Prostate gland (tissue), 2 donors: ENCODE measurements at regions not wholly inside any gene's neighbourhood (a gene's known extent, or its start where the extent isn't known, plus 50 kb on each side); places are given as distances from the start of the nearest gene placed in this dataset.

Experiments
- DNase-seq: peaks from one replicate; pipeline ENCODE4 v3.0.0-alpha.2; 2019; ENCODE audit warnings: low spot score
- H3K27ac ChIP-seq, 2 donors: fragments of 200-600 bp; sonication (generic); 2 replicates each; pipeline ENCODE4 v1.5.1; 2017 to 2019
- H3K27me3 ChIP-seq: fragments of 200-600 bp; sonication (generic); replicated peaks from 2 replicates; pipeline ENCODE4 v1.5.1; 2019; ENCODE audit not compliant: insufficient read depth
- H3K36me3 ChIP-seq, 2 donors: fragments of 200-600 bp; sonication (generic); 1 replicate in 1 of 2; 2 replicates in 1 of 2; pipeline versions ENCODE4 v1.5.1 to v1.8.1; 2017 to 2019
- H3K4me1 ChIP-seq: fragments of 200-600 bp; sonication (generic); replicated peaks from 2 replicates; pipeline ENCODE4 v1.5.1; 2019
- H3K4me3 ChIP-seq, 2 donors: fragments of 200-600 bp; sonication (generic); 2 replicates each; pipeline ENCODE4 v1.5.1; 2017 to 2019
- H3K9me3 ChIP-seq: fragments of 200-600 bp; sonication (generic); 2 replicates; pipeline ENCODE4 v1.5.1; 2017
- CTCF ChIP-seq, 4 experiments: fragments of 200-600 bp in 2 of 4; fragments of 450-650 bp in 2 of 4; sonication (generic) in 2 of 4; IDR thresholded peaks; 1 replicate in 3 of 4; 2 replicates in 1 of 4; pipeline ENCODE4 v1.5.1; 2016 to 2019; ENCODE audit warnings: antibody characterized with exemption in 4 of 4, mild to moderate bottlenecking in 2 of 4, moderate library complexity in 2 of 4
- POLR2A ChIP-seq: fragments of 450-650 bp; IDR thresholded peaks from one replicate; pipeline ENCODE4 v1.6.1; 2016; ENCODE audit warnings: antibody characterized with exemption, mild to moderate bottlenecking
- POLR2AphosphoS5 ChIP-seq: sonication (generic); formaldehyde crosslinking; IDR thresholded peaks from one replicate; pipeline ENCODE4 v1.6.1; 2017; ENCODE audit warnings: antibody characterized with exemption
- WGBS: methylation state at CpG from one replicate; pipeline ENCODE4 v1.1.5; 2018; 5-methylcytosine and 5-hydroxymethylcytosine counted together
- intact Hi-C: fragments of 100-400 bp; cut with DNase I; formaldehyde crosslinking; loops from one replicate; pipeline ENCODE4 v1.14.2; 2022

DNA sequence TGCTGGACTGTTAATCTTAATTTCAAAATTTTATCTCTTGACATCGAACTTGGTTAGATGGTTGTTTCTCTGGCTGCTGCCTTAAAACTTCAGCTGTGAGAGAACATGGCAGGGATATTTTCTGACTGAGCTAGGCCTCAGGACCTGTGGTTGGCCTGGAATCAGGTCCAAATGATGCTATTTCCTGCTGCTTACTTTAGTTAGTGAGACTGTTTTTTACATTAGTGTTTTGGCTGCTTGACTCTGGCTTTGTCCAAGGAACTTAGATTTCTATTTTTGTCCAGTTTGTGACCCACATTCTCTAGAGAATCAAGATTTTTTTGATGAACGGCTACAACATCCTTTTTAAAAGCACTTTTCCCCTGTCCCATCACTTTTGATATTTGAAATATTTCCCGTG, 497.9 kb upstream of the SGO1 start:
- H3K27ac ChIP-seq: no peak overlapping the region
- WGBS: 53% methylated on average over 3 of the region's 3 CpGs

GRCh38 chr3:20682573-20682972, 496.6 kb upstream of the SGO1 start:
- Histone ChIP-seq H3K36me3 (no peaks in the 10 kb centered on the region), H3K4me3 (no peak overlapping the region), H3K27ac (no peak overlapping the region), H3K4me1 (no peaks in the 10 kb centered on the region), H3K9me3 (no peaks in the 10 kb centered on the region), H3K27me3 (no peaks in the 10 kb centered on the region)
- intact Hi-C loops: no loop called here
- 70% methylated on average over 5 of the region's 5 CpGs for WGBS
- DNase-seq: no peak
- TF ChIP-seq CTCF (IDR thresholded peaks at IDR 0.05) (no peak), POLR2A (no peak)

More for the DNA sequence above, 497.9 kb upstream of the SGO1 start:
- Histone ChIP-seq H3K9me3 (no peaks in the 10 kb centered on the region), H3K4me3 (no peak overlapping the region), H3K4me1 (no peaks in the 10 kb centered on the region), H3K36me3 (no peaks in the 10 kb centered on the region), H3K27me3 (no peaks in the 10 kb centered on the region)
- TF ChIP-seq CTCF (IDR thresholded peaks at IDR 0.05): no peak
- no peak for DNase-seq
- intact Hi-C loops: no loop called here

- Histone ChIP-seq H3K36me3 (no peaks in the 10 kb centered on the region), H3K27ac (no peak overlapping the region), H3K4me1 (no peaks in the 10 kb centered on the region), H3K9me3 (no peaks in the 10 kb centered on the region), H3K4me3 (no peak overlapping the region), H3K27me3 (no peaks in the 10 kb centered on the region)
- DNase-seq: no peak
- intact Hi-C loops: no loop called here
- no peak for TF ChIP-seq POLR2A
- no peak for TF ChIP-seq CTCF (IDR thresholded peaks at IDR 0.05)
- TF ChIP-seq POLR2AphosphoS5: no peak
- 86% methylated on average over 1 of the region's 1 CpG for WGBS
Observed at GRCh38 chr3:20680990-20681628, 495.1 kb upstream of the SGO1 start.

- Histone ChIP-seq H3K4me3 (no peak overlapping the region), H3K27me3 (no peaks in the 10 kb centered on the region), H3K4me1 (no peaks in the 10 kb centered on the region), H3K9me3 (no peaks in the 10 kb centered on the region), H3K36me3 (no peaks in the 10 kb centered on the region), H3K27ac (no peak overlapping the region)
- no peak for DNase-seq
- 68% methylated on average over 1 of the region's 1 CpG for WGBS
- TF ChIP-seq POLR2A: no peak
- no peak for TF ChIP-seq POLR2AphosphoS5
- no peak for TF ChIP-seq CTCF (IDR thresholded peaks at IDR 0.05)
- intact Hi-C loops: no loop called here
Observed at GRCh38 chr3:20673866-20674265, 487.9 kb upstream of the SGO1 start.

DNA sequence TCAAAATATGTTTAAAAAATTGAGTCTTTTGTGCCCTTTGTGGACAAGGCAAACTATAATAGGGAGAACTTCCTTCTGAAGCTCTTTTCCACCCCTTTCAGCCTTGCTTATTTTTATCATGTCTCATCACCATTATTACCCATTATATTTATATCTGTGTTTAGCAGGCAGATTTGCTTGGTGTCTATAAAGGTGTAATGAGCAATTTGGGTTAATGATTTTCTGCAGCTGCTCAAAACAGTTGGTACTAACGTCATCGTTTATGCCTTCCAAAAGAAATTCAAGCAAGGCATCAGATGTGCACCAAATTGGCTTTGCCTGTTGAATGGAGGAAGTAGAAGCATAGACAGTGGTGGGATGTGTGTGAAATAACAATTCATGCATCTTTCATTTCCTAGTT, 483.7 kb upstream of the SGO1 start:
- Histone ChIP-seq H3K27me3 (no peaks in the 10 kb centered on the region), H3K4me1 (no peaks in the 10 kb centered on the region), H3K36me3 (no peaks in the 10 kb centered on the region), H3K4me3 (no peak overlapping the region), H3K27ac (no peak overlapping the region), H3K9me3 (no peaks in the 10 kb centered on the region)
- WGBS: 62% methylated on average over 2 of the region's 2 CpGs
- DNase-seq: no peak
- no peak for TF ChIP-seq CTCF (IDR thresholded peaks at IDR 0.05)
- no peak for TF ChIP-seq POLR2A
- intact Hi-C loops: no loop called here
